ENCODE measurements at regions not wholly inside any gene's neighbourhood (a gene's known extent, or its start where the extent isn't known, plus 50 kb on each side); places are given as distances from the start of the nearest gene placed in this dataset.

DNA sequence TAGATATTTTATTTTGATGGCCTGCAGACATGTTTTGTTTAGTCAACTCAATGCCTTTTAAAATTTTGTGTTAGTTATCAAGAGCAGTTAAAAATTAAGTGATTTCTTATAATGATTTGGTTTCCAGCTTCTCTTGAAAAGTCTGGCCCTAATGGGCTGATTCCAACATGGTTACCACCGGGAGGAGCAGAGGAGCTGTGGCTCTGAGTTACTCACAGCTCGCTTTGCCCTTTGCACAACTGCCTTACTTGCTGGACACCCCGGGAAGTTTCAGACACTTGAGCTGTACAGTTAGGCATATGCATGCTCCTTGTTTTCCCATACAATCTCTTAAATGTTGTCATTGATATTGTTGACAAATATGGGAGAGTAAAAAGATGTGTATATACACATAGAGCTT, 173.1 kb upstream of the MMS22L start:
- Histone ChIP-seq H3K4me3 (no peak overlapping the region), H3K27me3 (no peaks in the 10 kb centered on the region), H3K4me1 (no peaks in the 10 kb centered on the region), H3K27ac (no peak overlapping the region), H3K36me3 (no peaks in the 10 kb centered on the region), H3K9me3 (no peaks in the 10 kb centered on the region)
- intact Hi-C loops (cut with DNase I), result no loop called here
- DNase-seq (ENCODE audit: low spot score in 2 of 2), result no peak
- TF ChIP-seq, protein P1, sequence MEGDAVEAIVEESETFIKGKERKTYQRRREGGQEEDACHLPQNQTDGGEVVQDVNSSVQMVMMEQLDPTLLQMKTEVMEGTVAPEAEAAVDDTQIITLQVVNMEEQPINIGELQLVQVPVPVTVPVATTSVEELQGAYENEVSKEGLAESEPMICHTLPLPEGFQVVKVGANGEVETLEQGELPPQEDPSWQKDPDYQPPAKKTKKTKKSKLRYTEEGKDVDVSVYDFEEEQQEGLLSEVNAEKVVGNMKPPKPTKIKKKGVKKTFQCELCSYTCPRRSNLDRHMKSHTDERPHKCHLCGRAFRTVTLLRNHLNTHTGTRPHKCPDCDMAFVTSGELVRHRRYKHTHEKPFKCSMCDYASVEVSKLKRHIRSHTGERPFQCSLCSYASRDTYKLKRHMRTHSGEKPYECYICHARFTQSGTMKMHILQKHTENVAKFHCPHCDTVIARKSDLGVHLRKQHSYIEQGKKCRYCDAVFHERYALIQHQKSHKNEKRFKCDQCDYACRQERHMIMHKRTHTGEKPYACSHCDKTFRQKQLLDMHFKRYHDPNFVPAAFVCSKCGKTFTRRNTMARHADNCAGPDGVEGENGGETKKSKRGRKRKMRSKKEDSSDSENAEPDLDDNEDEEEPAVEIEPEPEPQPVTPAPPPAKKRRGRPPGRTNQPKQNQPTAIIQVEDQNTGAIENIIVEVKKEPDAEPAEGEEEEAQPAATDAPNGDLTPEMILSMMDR (IDR thresholded peaks at IDR 0.05), result no peak

DNA sequence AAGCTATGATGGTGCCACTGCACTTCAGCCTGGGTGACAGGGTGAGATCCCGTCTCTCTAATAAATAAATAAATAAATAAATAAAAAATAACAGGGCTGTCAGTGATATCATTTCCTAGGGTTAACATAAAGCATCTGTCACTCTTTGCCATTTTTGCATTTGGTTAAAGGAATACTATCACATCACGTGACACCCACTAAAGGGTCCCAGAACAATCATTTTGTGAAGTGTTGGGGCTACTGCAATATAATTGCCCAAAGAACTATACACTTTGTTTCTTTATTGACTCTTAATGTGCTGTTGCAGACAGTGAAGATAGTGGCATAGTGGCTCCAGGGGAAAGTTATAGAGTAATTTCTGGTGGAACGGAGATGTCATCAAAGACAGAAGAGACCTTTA, 176.5 kb upstream of the MMS22L start:
- no peak overlapping the region for H3K4me3 ChIP-seq
- TF ChIP-seq, protein P1 (IDR thresholded peaks at IDR 0.05), result no peak
- no peak overlapping the region for H3K27ac ChIP-seq
- H3K27me3 ChIP-seq, result no peaks in the 10 kb centered on the region
- intact Hi-C loops (cut with DNase I), result no loop called here
- no peaks in the 10 kb centered on the region for H3K4me1 ChIP-seq
- DNase-seq (ENCODE audit: low spot score in 2 of 2), result no peak
- no peaks in the 10 kb centered on the region for H3K36me3 ChIP-seq
- no peaks in the 10 kb centered on the region for H3K9me3 ChIP-seq

DNA sequence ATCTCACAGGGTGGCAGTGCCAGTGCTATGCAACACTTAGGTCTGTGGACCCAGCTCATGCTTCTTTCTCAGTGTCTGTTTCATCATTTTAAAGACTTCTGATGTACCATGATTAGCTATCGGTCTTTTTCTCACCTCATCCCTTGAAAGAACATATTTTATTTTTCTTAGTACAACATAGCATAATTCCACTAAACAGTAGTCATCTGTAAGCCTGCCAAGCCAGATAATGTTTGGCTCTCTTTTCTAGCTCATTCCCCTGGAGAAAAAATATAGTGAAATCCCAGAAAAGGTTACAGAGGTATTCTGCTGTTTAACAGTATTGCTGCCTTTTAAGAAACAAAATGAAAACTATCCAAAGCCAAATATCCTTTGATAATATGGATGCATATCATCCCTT, 177.0 kb upstream of the MMS22L start:
- no peaks in the 10 kb centered on the region for H3K9me3 ChIP-seq
- H3K4me1 ChIP-seq, result no peaks in the 10 kb centered on the region
- DNase-seq (ENCODE audit: low spot score in 2 of 2), result no peak
- H3K27ac ChIP-seq, result no peak overlapping the region
- no peaks in the 10 kb centered on the region for H3K36me3 ChIP-seq
- intact Hi-C loops (cut with DNase I), result no loop called here
- no peak overlapping the region for H3K4me3 ChIP-seq
- no peaks in the 10 kb centered on the region for H3K27me3 ChIP-seq
- TF ChIP-seq, protein P1 (IDR thresholded peaks at IDR 0.05), result no peak

DNA sequence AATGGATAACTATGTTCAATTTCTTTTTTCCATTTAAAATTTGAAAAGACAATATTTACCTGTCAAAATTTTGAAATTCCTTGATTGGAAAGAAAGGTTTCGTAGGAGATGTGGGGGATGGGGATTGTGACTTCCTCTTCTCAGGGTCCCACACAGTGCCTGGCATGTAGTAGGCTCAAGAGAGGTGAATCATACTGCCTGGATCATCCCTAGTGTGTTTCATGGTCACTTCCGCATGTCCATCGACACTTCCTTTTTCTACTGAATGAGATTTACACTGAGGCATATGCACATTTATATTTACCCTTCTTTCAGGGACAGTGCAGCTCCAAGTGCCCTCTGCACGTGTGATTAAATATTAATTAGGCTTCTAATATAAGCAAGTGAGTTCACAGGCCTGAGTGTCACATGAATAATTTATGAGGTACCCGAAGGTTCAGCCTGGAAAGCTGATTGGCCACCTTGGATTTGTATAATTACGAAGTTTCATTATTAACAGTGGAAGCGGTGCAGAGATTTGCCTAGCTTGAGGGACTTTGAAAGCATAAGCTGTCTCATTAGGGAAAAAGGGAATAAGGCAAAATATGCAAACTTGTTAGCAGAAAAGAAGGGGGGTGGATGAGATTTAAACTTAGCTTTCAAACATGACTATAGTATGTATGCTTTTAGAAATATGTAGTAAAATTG, 177.5 kb upstream of the MMS22L start:
- DNase-seq (ENCODE audit: low spot score in 2 of 2), result no peak
- TF ChIP-seq, protein P1 (IDR thresholded peaks at IDR 0.05), result no peak
- intact Hi-C loops (cut with DNase I), result no loop called here
- Histone ChIP-seq H3K9me3 (no peaks in the 10 kb centered on the region), H3K27ac (no peak overlapping the region), H3K4me1 (no peaks in the 10 kb centered on the region), H3K4me3 (no peak overlapping the region), H3K36me3 (no peaks in the 10 kb centered on the region), H3K27me3 (no peaks in the 10 kb centered on the region)

DNA sequence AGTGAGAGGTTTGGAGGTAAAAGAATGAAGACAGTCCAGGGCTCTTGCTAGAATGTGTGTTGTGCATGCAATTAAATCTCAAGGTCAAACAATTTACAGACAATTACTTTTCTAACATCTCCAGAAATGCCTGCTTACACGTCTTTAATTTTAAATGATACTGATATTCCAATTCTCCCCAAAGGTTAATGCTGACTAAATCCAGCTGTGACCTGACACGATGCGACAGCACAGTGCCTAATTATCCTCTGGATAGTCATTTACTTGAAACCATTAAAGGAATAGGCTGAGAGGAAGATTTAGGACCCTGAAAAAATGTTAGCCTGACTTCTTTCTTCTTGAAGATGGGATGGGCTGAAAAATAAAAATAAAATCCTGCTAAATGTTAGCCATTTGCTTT, 178.2 kb upstream of the MMS22L start:
- no peak for DNase-seq (ENCODE audit: low spot score in 2 of 2)
- Histone ChIP-seq H3K4me3 (no peak overlapping the region), H3K4me1 (no peaks in the 10 kb centered on the region), H3K27me3 (no peaks in the 10 kb centered on the region), H3K27ac (no peak overlapping the region), H3K9me3 (no peaks in the 10 kb centered on the region), H3K36me3 (no peaks in the 10 kb centered on the region)
- intact Hi-C loops (cut with DNase I), result no loop called here
- TF ChIP-seq, protein P1 (IDR thresholded peaks at IDR 0.05), result no peak

DNA sequence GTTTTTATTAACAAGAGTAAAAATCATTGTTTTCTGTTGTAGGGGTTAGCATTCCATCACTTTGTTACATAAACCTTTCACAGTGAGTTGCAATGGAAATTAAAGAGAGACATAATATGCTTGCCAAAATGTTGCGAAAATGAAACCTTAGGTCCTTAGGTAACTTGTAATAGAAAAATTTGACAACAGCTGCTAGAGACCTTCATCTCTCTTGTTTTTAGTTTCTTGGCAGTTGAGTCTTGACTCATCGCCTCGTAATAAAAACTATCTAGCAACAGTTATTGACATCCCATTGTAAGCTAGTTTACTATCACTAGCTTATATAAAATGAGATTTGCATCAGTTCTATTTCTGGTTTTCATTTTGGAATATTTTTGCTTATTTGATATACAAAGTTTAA, 179.0 kb upstream of the MMS22L start:
- H3K27ac ChIP-seq, result no peak overlapping the region
- H3K36me3 ChIP-seq, result no peaks in the 10 kb centered on the region
- TF ChIP-seq, protein P1 (IDR thresholded peaks at IDR 0.05), result no peak
- no peak overlapping the region for H3K4me3 ChIP-seq
- no peaks in the 10 kb centered on the region for H3K4me1 ChIP-seq
- DNase-seq (ENCODE audit: low spot score in 2 of 2), result no peak
- H3K27me3 ChIP-seq, result no peaks in the 10 kb centered on the region
- intact Hi-C loops (cut with DNase I), result no loop called here
- H3K9me3 ChIP-seq, result no peaks in the 10 kb centered on the region
